Urinary bladder (tissue), 3 donors: ENCODE measurements at regions not wholly inside any gene's neighbourhood (a gene's known extent, or its start where the extent isn't known, plus 50 kb on each side); places are given as distances from the start of the nearest gene placed in this dataset.

Experiments
- DNase-seq: peaks from one replicate; pipeline ENCODE4 v3.0.0-alpha.2; 2015; ENCODE audit errors: extremely low spot score
- H3K27ac ChIP-seq: one replicate; pipeline ENCODE4 v1.5.1; 2013; ENCODE audit warnings: low read depth, mild to moderate bottlenecking, moderate library complexity
- H3K36me3 ChIP-seq: one replicate; pipeline ENCODE4 v1.6.1; 2013; ENCODE audit warnings: mild to moderate bottlenecking, moderate library complexity; ENCODE audit not compliant: insufficient read depth
- H3K4me1 ChIP-seq: one replicate; pipeline ENCODE4 v1.6.1; 2013; ENCODE audit warnings: mild to moderate bottlenecking, moderate library complexity; ENCODE audit not compliant: insufficient read depth
- H3K4me3 ChIP-seq: one replicate; pipeline ENCODE4 v1.5.1; 2013; ENCODE audit warnings: low read depth, low read length
- WGBS: extraction: QIAGEN DNeasy Blood & Tissue Kit; methylation state at CpG from one replicate; pipeline ENCODE4 v1.1.7; 2013; 5-methylcytosine and 5-hydroxymethylcytosine counted together
- donor health status: healthy with polysubstance abuse.
- donor health status: healthy.

- WGBS = 63% methylated on average over 7 of the region's 7 CpGs
- Histone ChIP-seq H3K4me1 (no peaks in the 10 kb centered on the region), H3K27ac (no peak overlapping the region), H3K36me3 (no peaks in the 10 kb centered on the region), H3K4me3 (no peak overlapping the region)
- DNase-seq = no peak
Observed at GRCh38 chr12:13817131-13817530, 164.3 kb downstream of the GRIN2B start.

GRCh38 chr12:13816394-13816793 lies 165.0 kb downstream of the GRIN2B start:
- Histone ChIP-seq H3K27ac (no peak overlapping the region), H3K4me1 (no peaks in the 10 kb centered on the region), H3K4me3 (no peak overlapping the region), H3K36me3 (no peaks in the 10 kb centered on the region)
- DNase-seq = no peak
- WGBS = 74% methylated on average over 2 of the region's 2 CpGs

GRCh38 chr12:13812168-13812567 lies 169.2 kb downstream of the GRIN2B start:
- DNase-seq = no peak
- no peaks in the 10 kb centered on the region for H3K4me1 ChIP-seq
- no peaks in the 10 kb centered on the region for H3K36me3 ChIP-seq
- no peak overlapping the region for H3K4me3 ChIP-seq
- no peak overlapping the region for H3K27ac ChIP-seq

GRCh38 chr12:13811061-13811460 lies 170.3 kb downstream of the GRIN2B start:
- WGBS = 76% methylated on average over 3 of the region's 3 CpGs
- Histone ChIP-seq H3K4me1 (no peaks in the 10 kb centered on the region), H3K4me3 (no peak overlapping the region), H3K36me3 (no peaks in the 10 kb centered on the region), H3K27ac (no peak overlapping the region)
- no peak for DNase-seq

- 55% methylated on average over 3 of the region's 3 CpGs for WGBS
- Histone ChIP-seq H3K4me3 (no peak overlapping the region), H3K36me3 (no peaks in the 10 kb centered on the region), H3K4me1 (no peaks in the 10 kb centered on the region), H3K27ac (no peak overlapping the region)
- DNase-seq = no peak
Observed at GRCh38 chr12:13805041-13805440, 176.4 kb downstream of the GRIN2B start.

- no peak for DNase-seq
- Histone ChIP-seq H3K4me1 (no peaks in the 10 kb centered on the region), H3K4me3 (no peak overlapping the region), H3K36me3 (no peaks in the 10 kb centered on the region), H3K27ac (no peak overlapping the region)
- WGBS = 80% methylated on average over 3 of the region's 3 CpGs
Observed at GRCh38 chr12:13801543-13801942, 179.9 kb downstream of the GRIN2B start.

GRCh38 chr12:13799574-13799973 lies 181.8 kb downstream of the GRIN2B start:
- no peaks in the 10 kb centered on the region for H3K4me1 ChIP-seq
- DNase-seq = no peak

GRCh38 chr12:13798162-13798561 lies 183.2 kb downstream of the GRIN2B start:
- H3K4me1 ChIP-seq = no peaks in the 10 kb centered on the region
- no peak overlapping the region for H3K4me3 ChIP-seq
- DNase-seq = no peak
- H3K36me3 ChIP-seq = no peaks in the 10 kb centered on the region
- H3K27ac ChIP-seq = no peak overlapping the region

More at GRCh38 chr12:13799574-13799973, 181.8 kb downstream of the GRIN2B start:
- no peaks in the 10 kb centered on the region for H3K36me3 ChIP-seq
- 43% methylated on average over 3 of the region's 3 CpGs for WGBS
- no peak overlapping the region for H3K4me3 ChIP-seq
- no peak overlapping the region for H3K27ac ChIP-seq

- Histone ChIP-seq H3K27ac (no peak overlapping the region), H3K4me1 (no peaks in the 10 kb centered on the region), H3K36me3 (no peaks in the 10 kb centered on the region), H3K4me3 (no peak overlapping the region)
- no peak for DNase-seq
- 89% methylated on average over 2 of the region's 2 CpGs for WGBS
Observed at GRCh38 chr12:13794706-13795105, 186.7 kb downstream of the GRIN2B start.

- no peak overlapping the region for H3K27ac ChIP-seq
- DNase-seq = no peak
- no peaks in the 10 kb centered on the region for H3K36me3 ChIP-seq
- WGBS = 66% methylated on average over 1 of the region's 1 CpG
- H3K4me3 ChIP-seq = no peak overlapping the region
- H3K4me1 ChIP-seq = no peaks in the 10 kb centered on the region
Observed at GRCh38 chr12:13790317-13790716, 191.1 kb downstream of the GRIN2B start.

- no peak overlapping the region for H3K27ac ChIP-seq
- H3K36me3 ChIP-seq = no peaks in the 10 kb centered on the region
- H3K4me1 ChIP-seq = no peaks in the 10 kb centered on the region
- no peak overlapping the region for H3K4me3 ChIP-seq
- WGBS = 65% methylated on average over 5 of the region's 5 CpGs
- no peak for DNase-seq
Observed at GRCh38 chr12:13788626-13789025, 192.8 kb downstream of the GRIN2B start.

GRCh38 chr12:13786646-13787045 lies 194.8 kb downstream of the GRIN2B start:
- 61% methylated on average over 5 of the region's 5 CpGs for WGBS
- H3K27ac ChIP-seq = no peak overlapping the region
- H3K4me3 ChIP-seq = no peak overlapping the region
- DNase-seq = no peak
- H3K36me3 ChIP-seq = no peaks in the 10 kb centered on the region
- no peaks in the 10 kb centered on the region for H3K4me1 ChIP-seq

GRCh38 chr12:13784504-13784903 lies 196.9 kb downstream of the GRIN2B start:
- Histone ChIP-seq H3K4me3 (no peak overlapping the region), H3K36me3 (no peaks in the 10 kb centered on the region), H3K27ac (no peak overlapping the region), H3K4me1 (no peaks in the 10 kb centered on the region)
- WGBS = 98% methylated on average over 1 of the region's 1 CpG
- DNase-seq = no peak

- H3K4me3 ChIP-seq = no peak overlapping the region
- H3K36me3 ChIP-seq = no peaks in the 10 kb centered on the region
- H3K4me1 ChIP-seq = no peaks in the 10 kb centered on the region
- 34% methylated on average over 2 of the region's 2 CpGs for WGBS
- H3K27ac ChIP-seq = no peak overlapping the region
- no peak for DNase-seq
Observed at GRCh38 chr12:13780453-13780852, 200.9 kb downstream of the GRIN2B start.

GRCh38 chr12:13777374-13777773 lies 204.0 kb downstream of the GRIN2B start:
- Histone ChIP-seq H3K27ac (no peak overlapping the region), H3K4me1 (no peaks in the 10 kb centered on the region), H3K4me3 (no peak overlapping the region), H3K36me3 (no peaks in the 10 kb centered on the region)
- no peak for DNase-seq
- 67% methylated on average over 2 of the region's 2 CpGs for WGBS
